ENCODE measurements at regions not wholly inside any gene's neighbourhood (a gene's known extent, or its start where the extent isn't known, plus 50 kb on each side); places are given as distances from the start of the nearest gene placed in this dataset.
A peak's percentile ranks its signal among the peaks of the same experiment; 100 is the strongest.

DNA sequence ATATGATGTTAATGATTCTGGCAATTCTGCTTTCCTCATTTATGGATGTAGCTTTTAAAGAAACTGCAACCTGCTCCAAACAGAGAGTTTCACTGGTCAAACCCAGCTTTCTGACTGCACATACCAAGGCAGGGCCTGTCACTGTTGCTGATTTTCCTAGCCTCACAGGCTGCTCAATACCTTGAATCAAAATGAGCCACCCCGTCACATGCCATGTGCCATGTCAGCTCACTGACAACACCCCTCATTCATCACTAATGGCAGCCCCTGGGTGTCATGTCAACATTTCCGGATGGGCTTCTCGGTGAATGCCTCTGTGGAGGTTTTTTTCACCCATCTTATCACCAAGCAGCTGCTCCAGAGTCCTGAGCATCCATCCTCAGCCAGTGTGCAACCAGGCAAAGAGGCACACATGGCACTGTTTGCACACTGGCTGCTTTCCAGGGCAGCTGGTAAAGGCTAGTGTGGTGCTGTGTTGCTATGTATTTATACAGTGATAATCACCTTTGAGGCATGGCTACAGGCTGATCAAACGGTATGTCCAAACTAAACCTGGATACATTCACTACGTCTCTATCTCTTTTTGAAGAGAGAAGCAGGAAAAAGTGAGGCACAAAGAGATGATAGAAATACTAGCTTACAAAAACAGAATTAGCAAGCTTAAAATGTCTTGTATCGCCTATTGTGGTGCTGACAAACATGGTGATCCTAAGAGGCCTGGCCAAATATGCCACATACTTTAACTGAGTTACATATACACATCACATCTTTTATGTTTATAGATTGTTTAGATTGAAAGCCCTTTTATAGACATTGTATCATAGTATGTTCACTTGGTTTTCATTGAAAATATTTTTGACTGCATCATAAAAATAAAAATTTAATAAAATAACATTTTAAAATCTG is 94.6 kb upstream of the INPP4B start:
- no peak for DNase-seq (ENCODE audit: low read depth)
- no peak for TF ChIP-seq CTCF (conservative IDR thresholded peaks at IDR 0.05; ENCODE audit: low read depth, low read length)
- H3K4me3 ChIP-seq (ENCODE audit: low read depth, low read length), result no peak overlapping the region

GRCh38 chr4:142944565-142944964 is 98.5 kb upstream of the INPP4B start:
- TF ChIP-seq CTCF (conservative IDR thresholded peaks at IDR 0.05; ENCODE audit: low read depth, low read length), result no peak
- H3K4me3 ChIP-seq (ENCODE audit: low read depth, low read length), result no peak overlapping the region
- no peak for DNase-seq (ENCODE audit: low read depth)

DNA sequence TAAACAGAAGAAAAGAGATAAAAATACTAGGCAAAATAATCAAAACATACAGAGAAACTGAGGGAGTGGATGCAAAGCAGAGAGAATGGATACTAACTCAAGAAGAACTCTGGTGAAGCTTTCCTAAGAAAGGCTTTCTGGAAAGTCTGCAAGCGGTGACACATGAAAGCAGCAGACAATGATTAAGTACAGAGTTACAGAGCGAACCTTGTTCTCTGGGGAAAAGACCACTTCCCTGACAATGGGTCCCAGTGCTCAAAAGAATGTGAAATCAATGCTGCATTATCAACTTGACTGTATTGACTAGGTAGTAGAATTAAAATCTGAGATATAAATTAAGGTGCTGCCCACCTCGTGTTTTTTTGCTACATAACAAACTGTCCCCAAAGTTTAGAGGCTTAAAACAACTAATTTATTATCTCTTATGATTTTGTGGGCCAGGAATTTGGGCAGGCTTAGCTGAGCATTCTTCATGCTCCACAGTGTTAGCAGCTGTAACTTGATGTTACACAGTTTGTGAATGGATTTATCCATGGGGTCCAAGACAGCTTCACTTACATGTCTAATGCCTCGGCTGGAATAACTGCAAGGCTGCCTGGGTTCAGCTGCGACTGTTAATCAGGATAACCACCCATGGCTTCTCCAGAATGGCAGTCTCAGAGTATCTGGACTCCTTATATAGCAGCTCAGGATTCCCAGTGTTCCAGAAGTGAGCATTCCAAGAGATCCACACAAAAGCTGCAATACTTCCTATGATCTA is 106.9 kb upstream of the INPP4B start:
- TF ChIP-seq CTCF (conservative IDR thresholded peaks at IDR 0.05; ENCODE audit: low read depth, low read length), result no peak
- no peak overlapping the region for H3K4me3 ChIP-seq (ENCODE audit: low read depth, low read length)
- DNase-seq (ENCODE audit: low read depth), result no peak

GRCh38 chr4:142954415-142954814 is 108.3 kb upstream of the INPP4B start:
- no peak overlapping the region for H3K4me3 ChIP-seq (ENCODE audit: low read depth, low read length)

DNA sequence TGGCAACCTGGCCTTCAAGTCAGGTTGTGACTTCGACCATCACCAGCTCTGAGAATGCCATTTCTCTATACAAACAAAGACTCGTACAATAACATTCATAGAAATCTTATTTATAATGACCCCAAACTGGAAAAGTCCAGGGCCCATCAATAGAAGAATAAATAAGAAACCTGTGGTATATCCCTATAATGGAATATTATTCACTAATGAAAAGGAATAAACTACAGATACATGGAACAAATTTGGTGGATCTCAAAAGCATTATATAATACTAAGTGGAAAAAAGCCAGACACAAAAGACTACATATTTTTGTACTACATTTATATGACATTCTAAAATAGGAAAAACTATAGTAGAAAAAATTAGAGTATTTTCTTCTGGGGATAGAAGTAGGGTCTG is 109.4 kb upstream of the INPP4B start:
- DNase-seq (ENCODE audit: low read depth), result no peak
- no peak overlapping the region for H3K4me3 ChIP-seq (ENCODE audit: low read depth, low read length)
- TF ChIP-seq CTCF (conservative IDR thresholded peaks at IDR 0.05; ENCODE audit: low read depth, low read length), result no peak

More at GRCh38 chr4:142954415-142954814, 108.3 kb upstream of the INPP4B start:
- no peak for TF ChIP-seq CTCF (conservative IDR thresholded peaks at IDR 0.05; ENCODE audit: low read depth, low read length)
- DNase-seq (ENCODE audit: low read depth), result no peak

DNA sequence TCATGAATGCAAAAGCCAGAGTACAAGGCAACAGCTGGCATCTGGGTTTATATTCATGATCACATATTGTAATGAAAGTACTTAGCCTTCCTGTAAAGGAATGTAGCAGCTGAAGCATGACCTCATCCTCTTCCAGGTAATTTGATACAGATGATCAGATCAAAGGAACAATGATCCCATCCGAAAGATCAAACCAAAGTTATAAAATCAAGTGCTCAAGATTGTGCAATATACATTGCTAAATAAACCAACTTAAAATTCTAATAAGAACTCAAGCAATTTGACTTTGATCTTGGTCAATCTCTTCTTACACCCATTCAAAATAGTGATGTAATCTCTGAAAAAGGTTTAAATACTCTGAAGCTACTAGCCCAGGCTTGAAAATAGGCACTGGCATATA is 113.1 kb upstream of the INPP4B start:
- DNase-seq (ENCODE audit: low read depth), result peak; percentile 9
- H3K4me3 ChIP-seq (ENCODE audit: low read depth, low read length), result no peak overlapping the region
- no peak for TF ChIP-seq CTCF (conservative IDR thresholded peaks at IDR 0.05; ENCODE audit: low read depth, low read length)
